Endothelial cell of umbilical vein (primary cell): ENCODE measurements at regions not wholly inside any gene's neighbourhood (a gene's known extent, or its start where the extent isn't known, plus 50 kb on each side); places are given as distances from the start of the nearest gene placed in this dataset.

ENCODE experiments used
- EZH2 ChIP-seq: IDR thresholded peaks from 2 replicates; pipeline ENCODE4 v1.6.1; 2012; ENCODE audit warnings: borderline replicate concordance, low read depth, mild to moderate bottlenecking, moderate library complexity, low read length, inconsistent platforms; ENCODE audit not compliant: severe bottlenecking
- MYC ChIP-seq: IDR thresholded peaks from one replicate; pipeline ENCODE4 v1.6.1; 2011; ENCODE audit warnings: mild to moderate bottlenecking, low read depth, low read length
- POLR2A ChIP-seq: IDR thresholded peaks from 2 replicates; pipeline ENCODE4 v1.6.1; 2012; ENCODE audit warnings: low read depth, mild to moderate bottlenecking, control low read depth, low read length
- POLR2AphosphoS5 ChIP-seq: IDR thresholded peaks from 2 replicates; pipeline ENCODE4 v1.6.1; 2012; ENCODE audit warnings: low read depth, mild to moderate bottlenecking, control low read depth, low read length, moderate library complexity; ENCODE audit not compliant: insufficient read depth
- TF ChIP-seq, protein P1 (sequence below), 2 donors: IDR thresholded peaks; 1 replicate in 1 of 2; 2 replicates in 1 of 2; pipeline ENCODE4 v1.5.1; 2011; ENCODE audit warnings: low read length in 2 of 2, mild to moderate bottlenecking in 2 of 2, moderate library complexity in 2 of 2, control low read depth in 1 of 2, inconsistent platforms in 1 of 2, low read depth in 1 of 2; ENCODE audit not compliant: insufficient read depth in 1 of 2; ENCODE audit errors: extremely low read depth in 1 of 2
- TF ChIP-seq, protein P2 (sequence below): IDR thresholded peaks from 2 replicates; pipeline ENCODE4 v1.6.1; 2011; ENCODE audit not compliant: insufficient read depth, insufficient read length

DNA sequence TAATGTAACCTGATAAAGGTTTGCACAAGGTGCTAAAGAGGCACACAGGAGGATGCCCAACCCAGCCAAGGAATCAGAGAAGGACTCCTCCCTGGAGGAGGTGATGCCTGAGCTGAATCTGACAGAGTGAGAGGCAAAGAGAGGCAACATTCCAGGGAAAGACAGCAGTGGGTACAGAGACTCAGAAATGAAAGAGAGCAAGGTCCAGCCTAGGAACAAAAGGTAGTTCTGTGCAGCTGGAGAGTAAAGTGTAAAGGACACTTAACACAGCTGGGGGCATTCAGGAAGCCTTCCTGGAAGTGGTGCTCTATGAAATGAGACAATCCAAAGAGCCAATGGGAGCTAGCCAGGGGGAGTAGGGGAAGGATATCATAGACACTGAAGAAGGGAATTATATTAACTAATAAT is 181.0 kb upstream of the GLI2 start:
- TF ChIP-seq, protein P1, sequence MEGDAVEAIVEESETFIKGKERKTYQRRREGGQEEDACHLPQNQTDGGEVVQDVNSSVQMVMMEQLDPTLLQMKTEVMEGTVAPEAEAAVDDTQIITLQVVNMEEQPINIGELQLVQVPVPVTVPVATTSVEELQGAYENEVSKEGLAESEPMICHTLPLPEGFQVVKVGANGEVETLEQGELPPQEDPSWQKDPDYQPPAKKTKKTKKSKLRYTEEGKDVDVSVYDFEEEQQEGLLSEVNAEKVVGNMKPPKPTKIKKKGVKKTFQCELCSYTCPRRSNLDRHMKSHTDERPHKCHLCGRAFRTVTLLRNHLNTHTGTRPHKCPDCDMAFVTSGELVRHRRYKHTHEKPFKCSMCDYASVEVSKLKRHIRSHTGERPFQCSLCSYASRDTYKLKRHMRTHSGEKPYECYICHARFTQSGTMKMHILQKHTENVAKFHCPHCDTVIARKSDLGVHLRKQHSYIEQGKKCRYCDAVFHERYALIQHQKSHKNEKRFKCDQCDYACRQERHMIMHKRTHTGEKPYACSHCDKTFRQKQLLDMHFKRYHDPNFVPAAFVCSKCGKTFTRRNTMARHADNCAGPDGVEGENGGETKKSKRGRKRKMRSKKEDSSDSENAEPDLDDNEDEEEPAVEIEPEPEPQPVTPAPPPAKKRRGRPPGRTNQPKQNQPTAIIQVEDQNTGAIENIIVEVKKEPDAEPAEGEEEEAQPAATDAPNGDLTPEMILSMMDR (IDR thresholded peaks at IDR 0.05; ENCODE audit: extremely low read depth in 1 of 2, insufficient read depth in 1 of 2, low read depth in 1 of 2, low read length in 2 of 2): no peak
- TF ChIP-seq EZH2: no peak
- no peak for TF ChIP-seq POLR2AphosphoS5
- no peak for TF ChIP-seq POLR2A
- TF ChIP-seq MYC: no peak
- TF ChIP-seq, protein P2, sequence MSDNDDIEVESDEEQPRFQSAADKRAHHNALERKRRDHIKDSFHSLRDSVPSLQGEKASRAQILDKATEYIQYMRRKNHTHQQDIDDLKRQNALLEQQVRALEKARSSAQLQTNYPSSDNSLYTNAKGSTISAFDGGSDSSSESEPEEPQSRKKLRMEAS: no peak
